ENCODE measurements at regions not wholly inside any gene's neighbourhood (a gene's known extent, or its start where the extent isn't known, plus 50 kb on each side); places are given as distances from the start of the nearest gene placed in this dataset.
"Not testable (repeated sequence)": the region's sequence is repeated elsewhere in the genome, so short reads cannot be mapped to it uniquely, and the experiment has no call there.

DNA sequence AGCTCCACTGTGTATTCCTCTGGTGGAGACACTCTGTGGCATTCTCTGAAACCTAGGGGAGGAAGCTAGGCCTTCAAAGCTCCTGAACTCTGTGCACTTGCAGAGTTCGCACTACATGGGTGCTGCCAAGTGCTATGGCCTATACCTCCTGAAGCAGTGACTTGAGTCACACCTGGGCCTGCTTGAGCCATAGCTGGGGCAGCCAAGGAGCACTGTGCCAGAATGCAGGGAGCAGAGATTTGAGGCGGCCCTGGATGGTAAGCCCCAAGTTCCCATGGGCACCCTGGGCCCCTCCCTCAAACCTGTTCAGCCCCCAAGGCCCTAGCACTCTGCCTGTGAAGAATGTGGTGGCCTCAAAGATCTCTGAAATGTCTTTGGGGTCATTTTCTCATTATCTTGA is 212.9 kb downstream of the SPATA31A6 start:
- ChIA-PET POLR2A (no interaction called here), CTCF (ENCODE audit: unreplicated experiment) (no interaction called here)
- Histone ChIP-seq H2AFZ (ENCODE audit: low read length) (no peak overlapping the region), H3K9me3 (ENCODE audit: low read length) (no peaks in the 10 kb centered on the region), H3K9me2 (ENCODE audit: insufficient read depth, low read length) (no peaks in the 10 kb centered on the region), H3K36me3 (ENCODE audit: insufficient read depth, low read length) (no peaks in the 10 kb centered on the region), H3K79me2 (ENCODE audit: insufficient read depth, low read depth, low read length) (no peaks in the 10 kb centered on the region), H3K27ac (ENCODE audit: low read depth, low read length, poor library complexity, severe bottlenecking) (no peak overlapping the region), H3K4me3 (ENCODE audit: low read depth, low read length, poor library complexity, severe bottlenecking) (no peak overlapping the region), H4K20me1 (ENCODE audit: insufficient read depth, low read length) (no peaks in the 10 kb centered on the region), H3K4me1 (ENCODE audit: insufficient read depth, low read length, poor library complexity, severe bottlenecking) (no peaks in the 10 kb centered on the region), H3K4me2 (ENCODE audit: low read length) (no peak overlapping the region)
- BruUV-seq (replicated peaks), result no TSS peak
- intact Hi-C loops (cut with micrococcal nuclease; ENCODE audit: unreplicated experiment), result no loop called here
- no peak for DNase-seq (ENCODE audit: low spot score)
- TF ChIP-seq EZH2phosphoT487 (IDR thresholded peaks at IDR 0.05; ENCODE audit: borderline replicate concordance, low read depth, low read length) (no peak), CTCF (conservative IDR thresholded peaks at IDR 0.05; ENCODE audit: low read length) (no peak)

GRCh38 chr9:42397336-42397735 is 213.9 kb downstream of the SPATA31A6 start:
- CTCF ChIA-PET (ENCODE audit: unreplicated experiment); H4K20me1 ChIP-seq (ENCODE audit: insufficient read depth, low read length); H3K9me3 ChIP-seq (ENCODE audit: low read length); H3K27ac ChIP-seq (ENCODE audit: low read depth, low read length, poor library complexity, severe bottlenecking); H3K4me3 ChIP-seq (ENCODE audit: low read depth, low read length, poor library complexity, severe bottlenecking); H2AFZ ChIP-seq (ENCODE audit: low read length); H3K36me3 ChIP-seq (ENCODE audit: insufficient read depth, low read length); intact Hi-C loops (cut with micrococcal nuclease; ENCODE audit: unreplicated experiment); H3K4me1 ChIP-seq (ENCODE audit: insufficient read depth, low read length, poor library complexity, severe bottlenecking); POLR2A ChIA-PET; H3K9me2 ChIP-seq (ENCODE audit: insufficient read depth, low read length); DNase-seq (ENCODE audit: low spot score); H3K79me2 ChIP-seq (ENCODE audit: insufficient read depth, low read depth, low read length); BruUV-seq (replicated peaks); H3K4me2 ChIP-seq (ENCODE audit: low read length): not testable (repeated sequence)

- H4K20me1 ChIP-seq (ENCODE audit: insufficient read depth, low read length); DNase-seq (ENCODE audit: low spot score); CTCF ChIA-PET (ENCODE audit: unreplicated experiment); H3K27ac ChIP-seq (ENCODE audit: low read depth, low read length, poor library complexity, severe bottlenecking); H3K4me1 ChIP-seq (ENCODE audit: insufficient read depth, low read length, poor library complexity, severe bottlenecking); intact Hi-C loops (cut with micrococcal nuclease; ENCODE audit: unreplicated experiment); H3K36me3 ChIP-seq (ENCODE audit: insufficient read depth, low read length); H3K4me3 ChIP-seq (ENCODE audit: low read depth, low read length, poor library complexity, severe bottlenecking); H3K9me2 ChIP-seq (ENCODE audit: insufficient read depth, low read length); POLR2A ChIA-PET; BruUV-seq (replicated peaks); H3K4me2 ChIP-seq (ENCODE audit: low read length); H3K9me3 ChIP-seq (ENCODE audit: low read length); H2AFZ ChIP-seq (ENCODE audit: low read length); H3K79me2 ChIP-seq (ENCODE audit: insufficient read depth, low read depth, low read length): not testable (repeated sequence)
Measured at GRCh38 chr9:42402919-42403318, 219.5 kb downstream of the SPATA31A6 start.

- intact Hi-C loops (cut with micrococcal nuclease; ENCODE audit: unreplicated experiment); H3K36me3 ChIP-seq (ENCODE audit: insufficient read depth, low read length); H3K27ac ChIP-seq (ENCODE audit: low read depth, low read length, poor library complexity, severe bottlenecking); H3K9me2 ChIP-seq (ENCODE audit: insufficient read depth, low read length); H3K4me3 ChIP-seq (ENCODE audit: low read depth, low read length, poor library complexity, severe bottlenecking); H3K4me2 ChIP-seq (ENCODE audit: low read length); CTCF ChIA-PET (ENCODE audit: unreplicated experiment); DNase-seq (ENCODE audit: low spot score); H4K20me1 ChIP-seq (ENCODE audit: insufficient read depth, low read length); BruUV-seq (replicated peaks); H3K9me3 ChIP-seq (ENCODE audit: low read length); H3K4me1 ChIP-seq (ENCODE audit: insufficient read depth, low read length, poor library complexity, severe bottlenecking); H2AFZ ChIP-seq (ENCODE audit: low read length); POLR2A ChIA-PET; H3K79me2 ChIP-seq (ENCODE audit: insufficient read depth, low read depth, low read length): not testable (repeated sequence)
Measured at GRCh38 chr9:42409581-42409980, 226.1 kb downstream of the SPATA31A6 start.

DNA sequence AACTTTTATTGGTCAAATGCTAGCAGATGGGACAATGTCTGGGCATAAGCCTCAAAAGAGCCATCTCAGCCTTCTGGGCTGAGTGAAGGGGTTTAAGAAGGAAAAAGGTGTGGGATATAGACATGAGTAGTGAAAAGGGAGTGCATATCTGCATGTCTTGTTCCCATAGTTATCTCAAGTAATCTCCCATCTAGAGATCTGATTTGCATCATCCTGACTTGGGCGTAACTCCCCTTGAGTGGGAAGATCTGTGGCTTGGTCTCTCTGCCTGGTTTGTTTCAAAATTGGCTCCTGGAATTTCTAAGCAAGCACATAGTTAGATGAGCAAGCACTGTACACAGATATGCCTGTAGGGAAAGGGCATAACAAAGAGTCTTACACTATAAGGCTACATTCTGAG is 228.9 kb downstream of the SPATA31A6 start:
- H3K79me2 ChIP-seq (ENCODE audit: insufficient read depth, low read depth, low read length); H3K9me2 ChIP-seq (ENCODE audit: insufficient read depth, low read length); H3K27ac ChIP-seq (ENCODE audit: low read depth, low read length, poor library complexity, severe bottlenecking); DNase-seq (ENCODE audit: low spot score); H3K4me3 ChIP-seq (ENCODE audit: low read depth, low read length, poor library complexity, severe bottlenecking); H3K9me3 ChIP-seq (ENCODE audit: low read length); H2AFZ ChIP-seq (ENCODE audit: low read length); H3K36me3 ChIP-seq (ENCODE audit: insufficient read depth, low read length); H3K4me1 ChIP-seq (ENCODE audit: insufficient read depth, low read length, poor library complexity, severe bottlenecking); H4K20me1 ChIP-seq (ENCODE audit: insufficient read depth, low read length); intact Hi-C loops (cut with micrococcal nuclease; ENCODE audit: unreplicated experiment); H3K4me2 ChIP-seq (ENCODE audit: low read length); CTCF ChIA-PET (ENCODE audit: unreplicated experiment); BruUV-seq (replicated peaks); POLR2A ChIA-PET: not testable (repeated sequence)

- H2AFZ ChIP-seq (ENCODE audit: low read length); H3K9me2 ChIP-seq (ENCODE audit: insufficient read depth, low read length); CTCF ChIA-PET (ENCODE audit: unreplicated experiment); H3K4me2 ChIP-seq (ENCODE audit: low read length); intact Hi-C loops (cut with micrococcal nuclease; ENCODE audit: unreplicated experiment); H4K20me1 ChIP-seq (ENCODE audit: insufficient read depth, low read length); H3K4me3 ChIP-seq (ENCODE audit: low read depth, low read length, poor library complexity, severe bottlenecking); H3K4me1 ChIP-seq (ENCODE audit: insufficient read depth, low read length, poor library complexity, severe bottlenecking); POLR2A ChIA-PET; BruUV-seq (replicated peaks); DNase-seq (ENCODE audit: low spot score); H3K27ac ChIP-seq (ENCODE audit: low read depth, low read length, poor library complexity, severe bottlenecking); H3K79me2 ChIP-seq (ENCODE audit: insufficient read depth, low read depth, low read length); H3K9me3 ChIP-seq (ENCODE audit: low read length); H3K36me3 ChIP-seq (ENCODE audit: insufficient read depth, low read length): not testable (repeated sequence)
Measured at GRCh38 chr9:42414865-42415264, 231.4 kb downstream of the SPATA31A6 start.

Data from OCI-LY7 (cell line).